ENCODE measurements at regions not wholly inside any gene's neighbourhood (a gene's known extent, or its start where the extent isn't known, plus 50 kb on each side); places are given as distances from the start of the nearest gene placed in this dataset.
"Not testable (repeated sequence)": the region's sequence is repeated elsewhere in the genome, so short reads cannot be mapped to it uniquely, and the experiment has no call there.

DNA sequence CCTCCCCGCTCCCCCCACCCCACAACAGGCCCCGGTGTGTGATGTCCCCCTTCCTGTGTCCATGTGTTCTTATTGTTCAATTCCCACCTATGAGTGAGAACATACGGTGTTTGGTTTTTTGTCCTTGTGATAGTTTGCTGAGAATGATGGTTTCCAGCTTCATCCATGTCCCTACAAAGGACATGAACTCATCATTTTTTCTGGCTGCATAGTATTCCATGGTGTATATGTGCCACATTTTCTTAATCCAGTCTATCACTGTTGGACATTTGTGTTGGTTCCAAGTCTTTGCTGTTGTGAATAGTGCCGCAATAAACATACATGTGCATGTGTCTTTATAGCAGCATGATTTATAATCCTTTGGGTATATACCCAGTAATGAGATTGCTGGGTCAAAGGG is 104.3 kb downstream of the MTPN start:
- H3K4me1 ChIP-seq; H3K36me3 ChIP-seq (replicated peaks); H3K9me3 ChIP-seq; DNase-seq (ENCODE audit: low spot score in 2 of 2); in situ Hi-C loops (cut with MboI; ENCODE audit: low sequenced_read_pairs); H3K27me3 ChIP-seq (ENCODE audit: low read depth); H3K4me3 ChIP-seq: not testable (repeated sequence)

DNA sequence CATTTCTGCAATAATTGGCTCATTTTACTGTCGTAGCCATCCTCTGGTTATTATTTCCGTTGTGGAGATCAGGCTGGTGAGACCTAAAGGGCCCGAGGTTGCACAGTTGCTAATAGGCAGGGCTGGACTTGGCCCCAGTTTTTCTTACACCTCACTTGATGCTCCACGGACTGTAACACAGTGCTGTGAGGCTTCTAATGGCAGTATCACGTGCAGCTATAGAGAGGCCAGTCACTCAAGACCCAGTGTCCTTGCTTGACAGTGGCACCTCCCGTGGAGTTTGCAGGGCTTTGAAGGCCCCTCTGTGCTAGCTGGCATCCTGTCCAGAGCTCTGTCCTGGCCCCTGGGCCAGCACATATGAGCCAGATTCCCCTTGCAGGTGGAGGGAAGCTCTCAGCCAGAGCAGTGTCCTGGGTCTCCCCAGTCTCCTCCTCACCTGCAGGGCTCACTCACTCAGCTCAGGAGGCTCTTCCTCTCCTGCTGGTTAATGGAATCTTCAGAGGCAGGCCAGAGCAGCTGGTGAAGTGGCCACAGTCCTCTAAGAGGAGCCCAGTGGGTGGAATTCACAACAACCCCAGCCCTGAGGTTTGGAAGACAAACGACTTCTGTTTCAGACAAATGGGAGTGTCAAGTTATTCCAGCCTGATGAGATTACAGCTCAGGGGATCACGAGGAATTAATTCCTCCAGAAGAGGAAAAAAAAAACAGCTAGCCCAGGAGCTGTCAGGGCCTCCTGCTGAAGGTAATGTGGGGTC is 114.2 kb upstream of the FAM180A start:
- H3K4me1 ChIP-seq, result no peaks in the 10 kb centered on the region
- no peaks in the 10 kb centered on the region for H3K27me3 ChIP-seq (ENCODE audit: low read depth)
- in situ Hi-C loops (cut with MboI; ENCODE audit: low sequenced_read_pairs), result no loop called here
- no peaks in the 10 kb centered on the region for H3K9me3 ChIP-seq
- no peaks in the 10 kb centered on the region for H3K36me3 ChIP-seq (replicated peaks)
- H3K4me3 ChIP-seq, result no peak overlapping the region
- no peak for DNase-seq (ENCODE audit: low spot score in 2 of 2)

DNA sequence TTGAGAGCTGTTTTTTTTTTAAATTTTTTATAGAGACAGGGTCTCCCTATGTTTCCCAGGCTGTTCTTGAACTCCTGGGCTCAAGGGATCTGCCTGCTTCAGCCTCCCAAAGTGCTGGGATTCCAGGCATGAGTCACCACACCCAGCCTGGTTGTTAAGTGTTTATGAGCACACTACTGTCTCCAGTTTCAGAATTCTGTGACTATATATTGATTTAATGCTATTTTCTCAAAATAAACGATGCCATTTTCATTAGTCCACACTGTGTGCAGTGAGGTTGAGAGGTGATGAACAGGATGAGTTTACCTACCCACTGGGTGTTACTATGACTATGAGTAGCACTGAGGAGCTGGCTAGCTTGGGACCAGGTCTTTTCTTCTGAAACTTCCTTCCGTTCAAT is 110.9 kb upstream of the FAM180A start:
- Histone ChIP-seq H3K9me3 (no peaks in the 10 kb centered on the region), H3K27me3 (ENCODE audit: low read depth) (no peaks in the 10 kb centered on the region), H3K4me3 (no peak overlapping the region), H3K4me1 (no peaks in the 10 kb centered on the region), H3K36me3 (replicated peaks) (no peaks in the 10 kb centered on the region)
- in situ Hi-C loops (cut with MboI; ENCODE audit: low sequenced_read_pairs), result no loop called here
- DNase-seq (ENCODE audit: low spot score in 2 of 2), result no peak

DNA sequence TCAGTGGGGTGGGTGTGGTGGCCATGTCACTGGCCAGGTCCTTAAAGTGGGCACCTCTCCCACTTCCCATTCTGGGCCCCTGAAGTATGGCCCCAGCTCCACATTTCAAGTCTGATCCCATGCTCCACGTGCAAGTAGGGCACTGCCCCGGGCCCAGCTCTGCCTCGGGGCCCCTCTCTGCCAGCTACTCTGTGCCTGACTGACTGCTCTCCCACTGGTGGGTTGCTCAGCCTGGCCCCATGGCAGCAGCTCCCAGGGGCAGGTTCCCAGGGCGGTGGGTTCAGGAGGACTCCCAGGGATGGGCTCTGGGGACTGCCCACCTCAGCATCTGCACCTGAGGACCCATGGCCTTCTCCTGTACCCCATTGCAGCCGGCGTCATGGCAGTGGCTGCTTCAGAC is 110.2 kb upstream of the FAM180A start:
- no peak overlapping the region for H3K4me3 ChIP-seq
- DNase-seq (ENCODE audit: low spot score in 2 of 2), result no peak
- no peaks in the 10 kb centered on the region for H3K4me1 ChIP-seq
- no peaks in the 10 kb centered on the region for H3K9me3 ChIP-seq
- no peaks in the 10 kb centered on the region for H3K27me3 ChIP-seq (ENCODE audit: low read depth)
- in situ Hi-C loops (cut with MboI; ENCODE audit: low sequenced_read_pairs), result no loop called here
- no peaks in the 10 kb centered on the region for H3K36me3 ChIP-seq (replicated peaks)

DNA sequence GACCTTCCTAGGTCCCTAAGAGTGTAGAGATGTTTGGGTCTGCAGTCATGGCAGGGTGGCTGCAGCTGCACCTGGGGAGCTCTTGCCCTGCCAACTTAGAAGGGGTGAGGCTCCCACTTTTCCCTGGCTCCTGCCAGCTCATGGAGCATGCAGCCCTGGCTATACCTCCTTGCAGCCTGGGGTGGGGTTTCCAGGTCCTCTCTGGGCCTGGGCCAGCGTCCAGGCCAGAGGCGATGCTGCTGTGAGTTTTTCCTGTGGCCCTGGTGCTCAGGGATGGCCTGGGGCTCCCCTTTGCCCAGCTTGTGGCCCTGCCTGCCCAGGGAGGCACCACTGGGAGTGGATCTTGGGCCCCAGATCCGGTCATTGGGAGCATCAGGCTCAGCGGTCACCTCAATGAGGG is 109.8 kb upstream of the FAM180A start:
- Histone ChIP-seq H3K9me3 (no peaks in the 10 kb centered on the region), H3K4me3 (no peak overlapping the region), H3K4me1 (no peaks in the 10 kb centered on the region), H3K36me3 (replicated peaks) (no peaks in the 10 kb centered on the region), H3K27me3 (ENCODE audit: low read depth) (no peaks in the 10 kb centered on the region)
- in situ Hi-C loops (cut with MboI; ENCODE audit: low sequenced_read_pairs), result no loop called here
- no peak for DNase-seq (ENCODE audit: low spot score in 2 of 2)

DNA sequence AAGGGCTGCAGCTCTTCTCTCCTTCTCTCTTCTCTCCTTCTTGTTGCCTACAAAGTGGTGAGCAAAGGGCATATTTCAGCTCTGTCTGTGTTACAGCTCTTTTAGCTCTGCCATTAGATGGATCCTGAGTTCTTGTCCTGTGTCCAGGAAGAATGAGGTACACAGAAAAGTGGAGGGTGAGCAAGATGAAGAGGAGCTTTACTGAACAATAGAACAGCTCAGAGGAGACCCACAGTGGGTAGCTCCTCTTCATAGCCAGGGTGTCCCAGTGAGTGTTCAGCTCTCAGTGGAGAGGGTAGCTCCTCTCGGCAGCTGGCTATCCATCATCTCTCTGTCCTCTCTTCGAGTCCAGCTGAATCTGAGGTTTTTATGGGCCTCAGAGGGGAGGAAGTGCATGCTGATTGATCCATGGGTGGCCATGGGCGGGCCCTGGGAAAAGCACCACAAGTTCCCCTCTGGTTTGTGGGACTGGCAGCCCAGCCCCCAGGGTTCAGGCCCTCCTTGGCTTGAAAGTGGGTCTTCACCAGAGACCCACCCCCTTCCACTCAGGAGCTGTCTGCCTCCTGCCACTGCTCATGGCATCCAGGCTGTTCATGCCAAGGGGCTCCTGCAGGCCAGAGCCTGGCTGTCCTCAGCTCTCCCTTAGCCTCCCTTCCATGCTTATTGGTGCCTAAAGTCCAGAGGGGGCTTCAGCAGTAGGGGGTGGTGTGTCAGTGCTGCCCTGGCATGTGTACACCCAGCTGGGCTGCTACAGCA is 109.1 kb upstream of the FAM180A start:
- DNase-seq (ENCODE audit: low spot score in 2 of 2), result no peak
- Histone ChIP-seq H3K4me1 (no peaks in the 10 kb centered on the region), H3K36me3 (replicated peaks) (no peaks in the 10 kb centered on the region), H3K9me3 (no peaks in the 10 kb centered on the region), H3K27me3 (ENCODE audit: low read depth) (no peaks in the 10 kb centered on the region), H3K4me3 (no peak overlapping the region)
- in situ Hi-C loops (cut with MboI; ENCODE audit: low sequenced_read_pairs), result no loop called here

DNA sequence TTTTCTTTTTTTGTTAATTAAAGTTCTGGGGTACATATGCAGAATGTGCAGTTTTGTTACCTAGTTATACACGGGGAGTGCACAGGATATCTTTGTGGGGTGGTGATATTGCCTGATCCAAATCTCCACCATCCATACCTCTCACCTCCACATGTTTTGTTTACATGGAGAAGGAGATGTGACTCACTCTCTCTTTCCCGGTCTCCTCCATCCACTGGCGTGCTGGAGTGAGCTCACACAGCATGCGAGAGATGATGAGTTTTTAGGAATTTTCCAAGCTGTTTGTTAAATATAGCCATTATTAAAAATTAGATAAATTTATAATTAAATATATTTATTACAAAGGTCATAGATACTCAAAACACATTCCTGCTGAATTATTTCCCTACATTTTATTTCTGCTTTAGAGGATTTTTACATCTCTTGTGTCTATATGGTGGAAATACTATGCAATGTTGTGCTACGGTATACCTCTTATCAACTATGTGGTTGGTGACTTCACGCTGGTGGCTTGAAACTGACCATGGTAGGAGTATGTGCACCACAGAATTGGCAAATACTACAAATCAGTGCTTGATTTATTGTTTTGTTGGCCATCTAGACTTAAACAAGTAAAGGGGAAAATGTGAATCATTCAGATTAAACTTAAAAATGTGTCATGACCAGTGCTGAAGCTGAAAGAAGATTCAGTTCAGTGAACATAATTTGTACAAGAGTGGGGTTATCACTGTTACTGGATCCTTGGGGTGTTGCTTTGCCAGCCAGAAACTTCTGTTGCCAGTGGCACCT is 107.9 kb upstream of the FAM180A start:
- Histone ChIP-seq H3K36me3 (replicated peaks) (no peaks in the 10 kb centered on the region), H3K27me3 (ENCODE audit: low read depth) (no peaks in the 10 kb centered on the region), H3K4me1 (no peaks in the 10 kb centered on the region), H3K9me3 (no peaks in the 10 kb centered on the region), H3K4me3 (no peak overlapping the region)
- DNase-seq (ENCODE audit: low spot score in 2 of 2), result no peak
- in situ Hi-C loops (cut with MboI; ENCODE audit: low sequenced_read_pairs), result no loop called here

DNA sequence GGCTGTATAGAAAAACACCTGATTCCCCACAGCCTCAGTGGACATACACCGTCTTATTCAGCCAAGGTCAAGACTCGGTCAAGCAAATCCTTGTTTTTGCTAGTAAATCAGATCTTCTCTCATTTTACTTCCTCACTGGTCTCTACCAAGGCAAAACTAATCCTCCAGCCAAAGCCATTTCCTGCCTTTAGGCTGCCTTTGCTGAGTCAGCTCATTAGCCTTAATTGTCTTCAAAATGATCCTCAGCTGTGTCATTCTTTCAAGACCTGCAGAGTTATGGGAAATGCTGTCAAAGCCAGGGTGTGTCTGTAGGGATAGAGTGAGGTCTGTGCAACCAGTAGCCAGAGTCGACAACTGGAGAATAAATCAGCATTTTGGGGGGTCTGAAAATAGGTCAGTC is 107.2 kb upstream of the FAM180A start:
- no peak overlapping the region for H3K4me3 ChIP-seq
- H3K4me1 ChIP-seq, result no peaks in the 10 kb centered on the region
- DNase-seq (ENCODE audit: low spot score in 2 of 2), result no peak
- H3K36me3 ChIP-seq (replicated peaks), result no peaks in the 10 kb centered on the region
- no peaks in the 10 kb centered on the region for H3K27me3 ChIP-seq (ENCODE audit: low read depth)
- in situ Hi-C loops (cut with MboI; ENCODE audit: low sequenced_read_pairs), result no loop called here
- no peaks in the 10 kb centered on the region for H3K9me3 ChIP-seq

DNA sequence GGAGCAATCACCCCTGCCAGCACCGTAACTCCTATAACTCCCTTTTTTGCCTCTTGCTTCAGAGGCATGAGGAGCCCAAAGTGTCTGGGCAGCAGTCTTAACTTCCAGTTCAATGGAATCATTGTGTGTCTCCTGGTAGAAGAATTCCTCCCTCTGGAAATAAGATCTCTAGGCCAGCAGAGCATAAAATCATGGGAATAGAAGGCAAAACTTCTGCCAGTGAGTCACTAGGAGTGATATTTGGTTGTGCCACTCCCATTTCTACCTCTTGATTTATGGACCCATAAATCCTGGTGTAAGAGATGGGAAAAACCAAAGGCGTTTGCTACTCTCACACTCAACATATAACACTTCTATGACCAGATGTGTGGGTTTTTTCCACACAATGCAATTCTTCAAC is 104.9 kb upstream of the FAM180A start:
- H3K9me3 ChIP-seq, result no peaks in the 10 kb centered on the region
- no peaks in the 10 kb centered on the region for H3K4me1 ChIP-seq
- in situ Hi-C loops (cut with MboI; ENCODE audit: low sequenced_read_pairs), result no loop called here
- no peaks in the 10 kb centered on the region for H3K27me3 ChIP-seq (ENCODE audit: low read depth)
- H3K36me3 ChIP-seq (replicated peaks), result no peaks in the 10 kb centered on the region
- DNase-seq (ENCODE audit: low spot score in 2 of 2), result no peak
- H3K4me3 ChIP-seq, result no peak overlapping the region

DNA sequence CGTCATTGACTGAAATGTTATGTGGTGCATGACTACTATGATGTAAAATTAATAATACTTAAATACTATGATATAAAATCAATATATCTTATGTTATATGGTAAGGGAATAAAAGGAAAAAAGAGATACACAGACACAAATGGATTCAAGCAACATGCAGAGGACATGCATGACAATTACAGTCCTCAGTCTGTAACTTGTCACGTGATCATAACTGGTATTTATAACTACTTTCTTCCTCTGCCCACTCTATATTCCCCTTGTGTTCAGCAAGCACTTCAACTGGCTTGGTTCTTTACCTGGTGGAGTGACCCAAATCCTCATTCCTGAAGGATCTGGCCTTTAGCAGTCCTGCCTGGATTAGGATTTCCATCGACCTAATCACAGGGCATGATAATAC is 104.4 kb upstream of the FAM180A start:
- no peaks in the 10 kb centered on the region for H3K9me3 ChIP-seq
- no peak overlapping the region for H3K4me3 ChIP-seq
- DNase-seq (ENCODE audit: low spot score in 2 of 2), result no peak
- H3K36me3 ChIP-seq (replicated peaks), result no peaks in the 10 kb centered on the region
- in situ Hi-C loops (cut with MboI; ENCODE audit: low sequenced_read_pairs), result no loop called here
- no peaks in the 10 kb centered on the region for H3K4me1 ChIP-seq
- no peaks in the 10 kb centered on the region for H3K27me3 ChIP-seq (ENCODE audit: low read depth)

DNA sequence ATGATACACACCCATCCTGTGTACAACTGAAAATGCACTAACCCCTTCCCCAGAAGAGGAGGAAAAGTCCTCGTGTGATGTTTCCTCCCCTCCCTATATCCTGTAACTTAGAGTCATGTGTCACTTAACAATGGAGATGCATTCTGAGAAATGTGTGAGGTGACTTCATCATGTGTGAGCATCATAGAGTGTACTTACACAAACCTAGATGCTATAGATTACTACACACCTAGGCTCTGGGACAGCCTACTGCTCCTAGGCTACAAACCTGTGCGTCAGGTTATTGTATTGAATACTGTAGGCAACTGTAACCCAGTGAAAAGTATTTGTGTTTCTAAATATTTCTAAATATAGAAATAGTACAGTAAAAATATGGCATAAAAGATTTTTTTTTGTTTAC is 98.6 kb upstream of the FAM180A start:
- in situ Hi-C loops (cut with MboI; ENCODE audit: low sequenced_read_pairs), result no loop called here
- Histone ChIP-seq H3K4me3 (no peak overlapping the region), H3K4me1 (no peaks in the 10 kb centered on the region), H3K27me3 (ENCODE audit: low read depth) (no peaks in the 10 kb centered on the region), H3K36me3 (replicated peaks) (no peaks in the 10 kb centered on the region), H3K9me3 (no peaks in the 10 kb centered on the region)
- DNase-seq (ENCODE audit: low spot score in 2 of 2), result no peak

DNA sequence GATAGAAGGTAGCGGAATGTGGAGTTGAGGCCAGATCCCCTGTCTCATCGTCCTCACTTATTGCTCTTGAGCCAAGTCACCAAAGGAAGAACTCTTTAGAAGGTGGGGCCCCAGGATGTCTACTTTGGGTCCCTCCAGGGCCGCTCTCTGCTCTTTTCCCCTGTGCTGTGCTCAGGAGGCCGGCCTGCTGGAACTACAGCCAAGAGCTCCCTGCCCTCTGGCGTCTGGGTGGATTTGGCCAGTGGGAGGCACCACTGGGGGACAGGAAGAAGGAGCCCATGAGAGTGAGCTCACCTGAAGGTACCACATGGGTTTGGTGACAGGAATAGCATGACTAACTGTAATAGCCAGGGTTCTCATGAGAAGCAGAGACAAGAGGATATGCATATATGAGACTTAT is 97.7 kb upstream of the FAM180A start:
- DNase-seq (ENCODE audit: low spot score in 2 of 2), result no peak
- H3K36me3 ChIP-seq (replicated peaks), result no peaks in the 10 kb centered on the region
- no peaks in the 10 kb centered on the region for H3K9me3 ChIP-seq
- H3K4me3 ChIP-seq, result no peak overlapping the region
- no peaks in the 10 kb centered on the region for H3K4me1 ChIP-seq
- in situ Hi-C loops (cut with MboI; ENCODE audit: low sequenced_read_pairs), result no loop called here
- no peaks in the 10 kb centered on the region for H3K27me3 ChIP-seq (ENCODE audit: low read depth)

DNA sequence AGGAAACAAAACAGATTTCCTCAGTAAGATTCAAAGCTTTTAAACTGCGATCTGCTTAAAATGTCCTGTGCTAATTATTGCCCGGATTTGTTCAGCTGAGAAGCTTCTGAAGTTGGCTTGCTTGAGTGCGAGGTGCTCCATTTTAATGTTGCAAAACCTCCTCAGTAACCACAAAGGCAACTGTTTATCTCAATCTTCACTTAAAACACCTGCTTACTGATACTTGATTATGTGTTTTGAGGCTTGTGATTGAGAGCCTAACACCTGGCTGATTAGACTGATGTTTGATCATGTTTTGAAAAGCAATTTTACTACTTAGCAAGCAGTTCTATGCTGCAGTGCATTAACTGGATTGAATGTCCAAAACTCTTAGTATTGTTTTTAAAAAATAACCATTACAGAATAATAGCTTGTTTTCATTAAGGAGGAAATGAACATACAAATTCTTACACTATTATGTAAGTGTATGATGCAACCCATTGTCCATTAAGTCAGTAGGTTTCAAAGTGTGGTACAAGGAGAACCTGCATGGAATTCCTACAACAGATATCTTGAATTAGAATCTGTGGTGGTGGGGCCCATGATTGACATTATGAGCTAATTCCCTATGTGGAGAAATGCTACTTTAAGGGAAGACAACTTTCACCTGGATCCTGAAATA is 96.9 kb upstream of the FAM180A start:
- in situ Hi-C loops (cut with MboI; ENCODE audit: low sequenced_read_pairs), result no loop called here
- Histone ChIP-seq H3K4me3 (no peak overlapping the region), H3K27me3 (ENCODE audit: low read depth) (no peaks in the 10 kb centered on the region), H3K4me1 (no peaks in the 10 kb centered on the region), H3K9me3 (no peaks in the 10 kb centered on the region), H3K36me3 (replicated peaks) (no peaks in the 10 kb centered on the region)
- no peak for DNase-seq (ENCODE audit: low spot score in 2 of 2)

DNA sequence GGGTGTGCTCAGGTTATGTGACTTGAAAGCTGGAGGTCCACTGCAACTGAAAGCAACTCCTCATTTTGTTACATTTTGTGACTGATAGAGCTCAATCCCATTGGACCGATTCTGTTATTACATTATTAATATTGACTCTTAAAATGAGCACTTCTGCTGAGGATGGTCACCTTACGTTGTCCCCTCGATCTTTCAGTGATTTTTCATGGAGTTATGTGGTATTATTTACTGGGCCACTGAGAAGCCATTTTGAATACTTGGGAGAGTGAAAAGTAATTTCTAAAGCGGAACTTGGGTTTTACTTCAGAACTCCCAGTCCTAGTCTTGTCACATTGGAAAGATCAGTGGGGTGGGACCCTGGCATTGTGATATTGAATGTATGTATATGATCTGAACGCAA is 96.3 kb upstream of the FAM180A start:
- H3K4me1 ChIP-seq, result no peaks in the 10 kb centered on the region
- no peak overlapping the region for H3K4me3 ChIP-seq
- no peaks in the 10 kb centered on the region for H3K36me3 ChIP-seq (replicated peaks)
- DNase-seq (ENCODE audit: low spot score in 2 of 2), result no peak
- H3K27me3 ChIP-seq (ENCODE audit: low read depth), result no peaks in the 10 kb centered on the region
- H3K9me3 ChIP-seq, result no peaks in the 10 kb centered on the region
- in situ Hi-C loops (cut with MboI; ENCODE audit: low sequenced_read_pairs), result no loop called here

Data from HAP-1 (cell line).